ENCODE measurements at regions not wholly inside any gene's neighbourhood (a gene's known extent, or its start where the extent isn't known, plus 50 kb on each side); places are given as distances from the start of the nearest gene placed in this dataset.
"Not testable (repeated sequence)": the region's sequence is repeated elsewhere in the genome, so short reads cannot be mapped to it uniquely, and the experiment has no call there.

- DNase-seq (no peak), ATAC-seq (no peak)
- Mint-ChIP-seq H3K4me1 (peaks cover 0 to 1% (median 0%) of the 10 kb centered on the region in 7 donors), H3K36me3 (no peaks in the 10 kb centered on the region), H3K27me3 (no peaks in the 10 kb centered on the region), H3K4me3 (no peak overlapping the region), H3K27ac (no peak overlapping the region), H3K9me3 (peaks cover 0 to 7% (median 0%) of the 10 kb centered on the region in 11 donors)
- POLR2A ChIA-PET: no interaction called here
- Histone ChIP-seq H3K36me3 (ENCODE audit: control insufficient read depth in 2 of 3, insufficient read depth in 3 of 3, low read length in 3 of 3) (no peaks in the 10 kb centered on the region), H3K4me3 (ENCODE audit: low read length) (no peak overlapping the region), H3K4me1 (ENCODE audit: control insufficient read depth in 2 of 2, insufficient read depth in 2 of 2, low read length in 2 of 2) (no peaks in the 10 kb centered on the region), H3K27ac (ENCODE audit: low read depth, low read length) (no peak overlapping the region), H3K27me3 (ENCODE audit: control insufficient read depth in 2 of 2, insufficient read depth in 2 of 2, low read length in 2 of 2) (no peaks in the 10 kb centered on the region), H3K9me3 (ENCODE audit: control insufficient read depth in 2 of 3, low read length in 3 of 3) (no peaks in the 10 kb centered on the region)
- CTCF ChIA-PET: no interaction called here
- intact Hi-C loops (cut with micrococcal nuclease): no loop called here
Measured at GRCh38 chr3:190972840-190973270, 110.4 kb upstream of the GMNC start.

- no peak overlapping the region for H3K4me3 Mint-ChIP-seq
- Histone ChIP-seq H3K27ac (ENCODE audit: low read depth, low read length) (no peak overlapping the region), H3K4me3 (ENCODE audit: low read length) (no peak overlapping the region), H3K4me1 (ENCODE audit: control insufficient read depth in 2 of 2, insufficient read depth in 2 of 2, low read length in 2 of 2) (no peaks in the 10 kb centered on the region), H3K9me3 (ENCODE audit: control insufficient read depth in 2 of 3, low read length in 3 of 3) (no peaks in the 10 kb centered on the region), H3K36me3 (ENCODE audit: control insufficient read depth in 2 of 3, insufficient read depth in 3 of 3, low read length in 3 of 3) (no peaks in the 10 kb centered on the region), H3K27me3 (ENCODE audit: control insufficient read depth in 2 of 2, insufficient read depth in 2 of 2, low read length in 2 of 2) (no peaks in the 10 kb centered on the region)
- no peaks in the 10 kb centered on the region for H3K36me3 Mint-ChIP-seq
- H3K27ac Mint-ChIP-seq: no peak overlapping the region
- ATAC-seq (no peak), DNase-seq (no peak)
- intact Hi-C loops (cut with micrococcal nuclease): no loop called here
- H3K4me1 Mint-ChIP-seq: peaks cover 0 to 1% (median 0%) of the 10 kb centered on the region in 7 donors
- no peaks in the 10 kb centered on the region for H3K27me3 Mint-ChIP-seq
- ChIA-PET CTCF (no interaction called here), POLR2A (no interaction called here)
- H3K9me3 Mint-ChIP-seq: peaks cover 0 to 3% (median 0%) of the 10 kb centered on the region in 11 donors
Measured at GRCh38 chr3:190972196-190972595, 109.7 kb upstream of the GMNC start.

- no peaks in the 10 kb centered on the region for H3K36me3 ChIP-seq (ENCODE audit: control insufficient read depth in 2 of 3, insufficient read depth in 3 of 3, low read length in 3 of 3)
- H3K4me3 ChIP-seq (ENCODE audit: low read length): no peak overlapping the region
- POLR2A ChIA-PET: no interaction called here
- no peak overlapping the region for H3K27ac ChIP-seq (ENCODE audit: low read depth, low read length)
- DNase-seq: no peak
- H3K4me1 Mint-ChIP-seq: peaks cover 0 to 1% (median 0%) of the 10 kb centered on the region in 7 donors
- H3K27me3 Mint-ChIP-seq: no peaks in the 10 kb centered on the region
- H3K9me3 Mint-ChIP-seq: peaks cover 0 to under 1% (median 0%) of the 10 kb centered on the region in 11 donors
- H3K4me3 Mint-ChIP-seq: no peak overlapping the region
- H3K27ac Mint-ChIP-seq: no peak overlapping the region
- CTCF ChIA-PET: interaction anchor here (1.0 kb wide), 1 partner anchor 77 kb away, joined by 3 read pairs; no protein-coding TSS in a partner anchor
- H3K4me1 ChIP-seq (ENCODE audit: control insufficient read depth in 2 of 2, insufficient read depth in 2 of 2, low read length in 2 of 2): no peaks in the 10 kb centered on the region
- intact Hi-C loops (cut with micrococcal nuclease): no loop called here
- no peaks in the 10 kb centered on the region for H3K27me3 ChIP-seq (ENCODE audit: control insufficient read depth in 2 of 2, insufficient read depth in 2 of 2, low read length in 2 of 2)
- H3K9me3 ChIP-seq (ENCODE audit: control insufficient read depth in 2 of 3, low read length in 3 of 3): no peaks in the 10 kb centered on the region
- H3K36me3 Mint-ChIP-seq: no peaks in the 10 kb centered on the region
- no peak for ATAC-seq
Measured at GRCh38 chr3:190970560-190970959, 108.1 kb upstream of the GMNC start.

DNA sequence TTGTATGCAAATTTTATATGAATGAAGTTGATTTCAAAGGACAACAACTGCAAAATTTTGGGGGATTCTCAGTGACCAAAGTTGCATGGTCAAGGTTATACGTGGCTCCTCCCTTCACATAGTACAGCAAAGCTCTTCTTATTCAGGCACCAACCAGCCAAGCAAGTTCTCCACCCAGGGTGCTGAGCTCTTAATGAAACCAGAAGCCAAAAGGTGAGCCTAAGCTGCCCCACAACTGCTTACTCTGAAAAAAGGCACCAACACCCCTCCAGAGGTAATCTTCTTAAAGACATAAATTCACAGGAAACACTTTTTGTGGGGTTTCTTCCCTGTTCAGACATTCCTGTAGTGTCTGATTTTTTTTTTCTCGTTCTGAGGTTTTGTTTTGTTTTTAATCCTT lies 106.1 kb upstream of the GMNC start:
- no peak overlapping the region for H3K4me3 Mint-ChIP-seq
- POLR2A ChIA-PET: no interaction called here
- CTCF ChIA-PET: no interaction called here

DNA sequence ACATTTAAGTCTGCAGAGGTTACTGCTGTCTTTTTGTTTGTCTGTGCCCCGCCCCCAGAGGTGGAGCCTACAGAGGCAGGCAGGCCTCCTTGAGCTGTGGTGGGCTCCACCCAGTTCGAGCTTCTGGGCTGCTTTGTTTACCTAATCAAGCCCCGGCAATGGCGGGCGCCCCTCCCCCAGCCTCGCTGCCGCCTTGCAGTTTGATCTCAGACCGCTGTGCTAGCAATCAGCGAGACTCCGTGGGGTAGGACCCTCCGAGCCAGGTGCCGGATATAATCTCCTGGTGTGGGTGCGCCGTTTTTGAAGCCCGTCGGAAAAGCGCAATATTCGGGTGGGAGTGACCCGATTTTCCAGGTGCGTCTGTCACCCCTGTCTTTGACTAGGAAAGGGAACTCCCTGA lies 102.4 kb upstream of the GMNC start:
- H3K27me3 ChIP-seq (ENCODE audit: control insufficient read depth in 2 of 2, insufficient read depth in 2 of 2, low read length in 2 of 2); intact Hi-C loops (cut with micrococcal nuclease); H3K36me3 Mint-ChIP-seq; ATAC-seq; CTCF ChIA-PET; POLR2A ChIA-PET; H3K4me1 ChIP-seq (ENCODE audit: control insufficient read depth in 2 of 2, insufficient read depth in 2 of 2, low read length in 2 of 2); H3K27ac Mint-ChIP-seq; H3K27ac ChIP-seq (ENCODE audit: low read depth, low read length); H3K4me3 ChIP-seq (ENCODE audit: low read length); H3K36me3 ChIP-seq (ENCODE audit: control insufficient read depth in 2 of 3, insufficient read depth in 3 of 3, low read length in 3 of 3); DNase-seq; H3K4me1 Mint-ChIP-seq; H3K27me3 Mint-ChIP-seq; H3K4me3 Mint-ChIP-seq; H3K9me3 ChIP-seq (ENCODE audit: control insufficient read depth in 2 of 3, low read length in 3 of 3): not testable (repeated sequence)
- peaks cover 0 to 12% (median 0%) of the 10 kb centered on the region in 11 donors for H3K9me3 Mint-ChIP-seq

More for the DNA sequence above, 106.1 kb upstream of the GMNC start:
- Histone ChIP-seq H3K4me1 (ENCODE audit: control insufficient read depth in 2 of 2, insufficient read depth in 2 of 2, low read length in 2 of 2) (no peaks in the 10 kb centered on the region), H3K27ac (ENCODE audit: low read depth, low read length) (no peak overlapping the region), H3K36me3 (ENCODE audit: control insufficient read depth in 2 of 3, insufficient read depth in 3 of 3, low read length in 3 of 3) (no peaks in the 10 kb centered on the region), H3K27me3 (ENCODE audit: control insufficient read depth in 2 of 2, insufficient read depth in 2 of 2, low read length in 2 of 2) (no peaks in the 10 kb centered on the region), H3K4me3 (ENCODE audit: low read length) (no peak overlapping the region), H3K9me3 (ENCODE audit: control insufficient read depth in 2 of 3, low read length in 3 of 3) (no peaks in the 10 kb centered on the region)
- DNase-seq (no peak), ATAC-seq (no peak)
- H3K36me3 Mint-ChIP-seq: no peaks in the 10 kb centered on the region
- peaks cover 0 to 5% (median 0%) of the 10 kb centered on the region in 11 donors for H3K9me3 Mint-ChIP-seq
- intact Hi-C loops (cut with micrococcal nuclease): no loop called here
- H3K4me1 Mint-ChIP-seq: peaks cover 0 to 1% (median 0%) of the 10 kb centered on the region in 7 donors
- H3K27me3 Mint-ChIP-seq: no peaks in the 10 kb centered on the region
- no peak overlapping the region for H3K27ac Mint-ChIP-seq

- H3K27me3 ChIP-seq (ENCODE audit: control insufficient read depth in 2 of 2, insufficient read depth in 2 of 2, low read length in 2 of 2): no peaks in the 10 kb centered on the region
- no peak overlapping the region for H3K4me3 ChIP-seq (ENCODE audit: low read length)
- CTCF ChIA-PET: no interaction called here
- Mint-ChIP-seq H3K9me3 (peaks cover 0 to 20% (median 2%) of the 10 kb centered on the region in 11 donors), H3K27ac (no peak overlapping the region), H3K4me1 (no peaks in the 10 kb centered on the region), H3K4me3 (no peak overlapping the region), H3K36me3 (peaks cover 0 to 6% (median 0%) of the 10 kb centered on the region in 5 donors), H3K27me3 (peaks cover 0 to 4% (median 0%) of the 10 kb centered on the region in 5 donors)
- POLR2A ChIA-PET: no interaction called here
- H3K36me3 ChIP-seq (ENCODE audit: control insufficient read depth in 2 of 3, insufficient read depth in 3 of 3, low read length in 3 of 3): no peaks in the 10 kb centered on the region
- H3K27ac ChIP-seq (ENCODE audit: low read depth, low read length): no peak overlapping the region
- H3K4me1 ChIP-seq (ENCODE audit: control insufficient read depth in 2 of 2, insufficient read depth in 2 of 2, low read length in 2 of 2): no peaks in the 10 kb centered on the region
- DNase-seq (no peak), ATAC-seq (no peak)
- intact Hi-C loops (cut with micrococcal nuclease): no loop called here
- H3K9me3 ChIP-seq (ENCODE audit: control insufficient read depth in 2 of 3, low read length in 3 of 3): no peaks in the 10 kb centered on the region
Measured at GRCh38 chr3:190959077-190959476, 96.6 kb upstream of the GMNC start.

DNA sequence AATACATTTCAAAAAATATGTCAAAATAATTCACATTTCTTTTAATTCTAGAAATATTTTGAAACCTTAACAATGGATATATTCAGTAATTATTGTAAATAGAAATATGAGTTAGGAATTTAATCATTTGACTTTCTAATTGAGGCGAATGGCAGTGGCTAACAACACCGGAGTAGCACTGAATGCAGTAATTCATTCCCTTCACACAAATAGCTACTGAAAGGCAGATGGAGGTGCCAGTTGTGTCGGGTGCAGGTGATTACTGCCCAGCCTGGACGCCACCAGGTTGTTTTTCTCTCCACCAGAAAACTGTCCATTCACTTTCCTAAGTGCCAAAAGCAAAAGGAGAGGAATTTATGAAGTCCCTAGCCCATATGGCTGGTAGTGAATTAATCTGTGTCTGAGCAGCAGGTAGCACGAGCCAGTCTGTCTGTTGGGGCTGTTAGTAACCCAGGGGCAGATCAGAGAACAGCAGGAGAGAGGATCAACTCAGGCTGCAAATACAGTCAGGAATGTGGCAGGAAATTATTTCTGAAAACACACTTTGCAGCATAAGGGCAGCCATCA lies 79.3 kb upstream of the GMNC start:
- POLR2A ChIA-PET: no interaction called here
- no peaks in the 10 kb centered on the region for H3K36me3 ChIP-seq (ENCODE audit: control insufficient read depth in 2 of 3, insufficient read depth in 3 of 3, low read length in 3 of 3)
- H3K27me3 ChIP-seq (ENCODE audit: control insufficient read depth in 2 of 2, insufficient read depth in 2 of 2, low read length in 2 of 2): no peaks in the 10 kb centered on the region
- no peaks in the 10 kb centered on the region for H3K9me3 ChIP-seq (ENCODE audit: control insufficient read depth in 2 of 3, low read length in 3 of 3)
- Mint-ChIP-seq H3K4me3 (no peak overlapping the region), H3K36me3 (no peaks in the 10 kb centered on the region), H3K4me1 (no peaks in the 10 kb centered on the region), H3K9me3 (no peaks in the 10 kb centered on the region), H3K27ac (no peak overlapping the region), H3K27me3 (peaks cover 0 to 8% (median 0%) of the 10 kb centered on the region in 5 donors)
- H3K4me3 ChIP-seq (ENCODE audit: low read length): no peak overlapping the region
- no peaks in the 10 kb centered on the region for H3K4me1 ChIP-seq (ENCODE audit: control insufficient read depth in 2 of 2, insufficient read depth in 2 of 2, low read length in 2 of 2)
- ATAC-seq: no peak
- DNase-seq: no peak
- no peak overlapping the region for H3K27ac ChIP-seq (ENCODE audit: low read depth, low read length)
- CTCF ChIA-PET: no interaction called here
- intact Hi-C loops (cut with micrococcal nuclease): no loop called here

Data from naive thymus-derived CD4-positive, alpha-beta T cell (primary cell).